HEK293T (cell line): ENCODE measurements at regions not wholly inside any gene's neighbourhood (a gene's known extent, or its start where the extent isn't known, plus 50 kb on each side); places are given as distances from the start of the nearest gene placed in this dataset.

Source experiments
- CTCF ChIA-PET: fragments of 350-600 bp; formaldehyde crosslinking; extraction: SDS; loops from one replicate; lab custom pipeline; 2021; ENCODE audit warnings: antibody characterized with exemption, inconsistent platforms; lab: Yijun Ruan, JAX
- POLR2A ChIA-PET: fragments of 350-600 bp; formaldehyde crosslinking; extraction: SDS; loops from one replicate; lab custom pipeline; 2020; ENCODE audit warnings: antibody characterized with exemption, inconsistent platforms; lab: Yijun Ruan, JAX
- DNase-seq: peaks from one replicate; pipeline ENCODE4 v3.0.0; 2012; ENCODE audit warnings: mixed read lengths; ENCODE audit errors: extremely low spot score
- ARNT ChIP-seq: fragments of 450-650 bp; IDR thresholded peaks from 2 replicates; pipeline ENCODE4 v1.6.1; 2017; ENCODE audit warnings: mild to moderate bottlenecking
- BHLHE40 ChIP-seq: fragments of 450-650 bp; IDR thresholded peaks from 2 replicates; pipeline ENCODE4 v1.6.1; 2016; ENCODE audit warnings: mild to moderate bottlenecking, moderate library complexity, borderline replicate concordance
- CTBP1 ChIP-seq: fragments of 450-650 bp; IDR thresholded peaks from 2 replicates; pipeline ENCODE4 v1.6.1; 2016; ENCODE audit warnings: borderline replicate concordance
- ELF4 ChIP-seq: fragments of 450-650 bp; IDR thresholded peaks from 2 replicates; pipeline ENCODE4 v1.6.1; 2017; ENCODE audit warnings: antibody characterized with exemption
- FOXA1 ChIP-seq: fragments of 450-650 bp; IDR thresholded peaks from 2 replicates; pipeline ENCODE4 v1.6.1; 2016; ENCODE audit warnings: mild to moderate bottlenecking
- FOXK2 ChIP-seq: fragments of 450-650 bp; IDR thresholded peaks from 2 replicates; pipeline ENCODE4 v1.6.1; 2016; ENCODE audit warnings: mild to moderate bottlenecking
- FOXM1 ChIP-seq: fragments of 450-650 bp; IDR thresholded peaks from 2 replicates; pipeline ENCODE4 v1.6.1; 2017; ENCODE audit warnings: mild to moderate bottlenecking, borderline replicate concordance
- HDGF ChIP-seq: fragments of 450-650 bp; IDR thresholded peaks from 2 replicates; pipeline ENCODE4 v1.6.1; 2017; ENCODE audit warnings: antibody characterized with exemption, borderline replicate concordance
- L3MBTL2 ChIP-seq: fragments of 450-650 bp; conservative IDR thresholded peaks from 2 replicates; pipeline ENCODE4 v1.6.1; 2016; ENCODE audit warnings: mild to moderate bottlenecking
- LEF1 ChIP-seq: fragments of 450-650 bp; IDR thresholded peaks from 2 replicates; pipeline ENCODE4 v1.6.1; 2017; ENCODE audit warnings: mild to moderate bottlenecking, borderline replicate concordance
- NFRKB ChIP-seq: fragments of 450-650 bp; IDR thresholded peaks from 2 replicates; pipeline ENCODE4 v1.6.1; 2016; ENCODE audit warnings: mild to moderate bottlenecking, moderate library complexity
- SP1 ChIP-seq: fragments of 450-650 bp; IDR thresholded peaks from 2 replicates; pipeline ENCODE4 v1.6.1; 2017
- SUZ12 ChIP-seq: fragments of 450-650 bp; IDR thresholded peaks from 2 replicates; pipeline ENCODE4 v1.6.1; 2016; ENCODE audit warnings: mild to moderate bottlenecking
- TARDBP ChIP-seq: fragments of 450-650 bp; IDR thresholded peaks from 2 replicates; pipeline ENCODE4 v1.6.1; 2016
- ZNF384 ChIP-seq: fragments of 450-650 bp; IDR thresholded peaks from 2 replicates; pipeline ENCODE4 v1.6.1; 2016
- TF ChIP-seq, protein P1 (sequence below): fragments of 450-650 bp; IDR thresholded peaks from 2 replicates; pipeline ENCODE4 v1.6.1; 2016

DNA sequence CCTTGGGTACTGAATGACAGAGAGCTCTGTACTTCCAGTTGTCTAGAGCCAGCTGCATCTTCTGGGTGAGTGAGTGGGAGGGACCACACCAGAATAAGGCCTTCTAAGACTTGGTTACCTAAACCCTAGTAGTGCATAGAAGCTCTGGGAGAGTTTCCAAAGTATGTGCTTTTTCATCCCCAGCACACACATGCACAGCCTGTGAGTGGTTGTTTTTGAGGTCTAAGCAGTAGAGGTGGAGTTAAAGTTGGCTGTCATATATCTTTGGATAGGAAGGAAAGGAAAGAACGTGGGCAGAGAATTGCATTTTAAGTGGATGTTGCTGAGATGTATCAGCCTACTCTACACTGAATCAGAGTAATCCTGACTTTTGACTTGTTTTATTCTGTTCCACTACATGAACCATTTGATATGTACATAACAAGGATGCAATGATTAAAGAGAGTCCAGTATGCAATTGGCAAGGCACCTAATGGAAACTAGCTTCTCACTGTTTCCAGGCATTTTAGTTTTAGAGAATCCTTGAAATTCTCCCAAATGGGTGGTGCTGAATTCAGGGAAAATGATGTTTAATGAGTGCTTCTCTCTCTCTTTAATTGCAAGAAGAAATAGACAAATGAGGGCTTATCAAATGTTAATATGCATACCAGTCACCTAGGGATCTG is 51.8 kb upstream of the PRICKLE1 start:
- CTCF ChIA-PET: no interaction called here
- POLR2A ChIA-PET: no interaction called here
- no peak for DNase-seq
- TF ChIP-seq HDGF (no peak), ELF4 (no peak), FOXK2 (no peak), CTBP1 (no peak), ARNT (no peak), TARDBP (no peak), BHLHE40 (no peak), SUZ12 (no peak), FOXA1 (no peak), ZNF384 (no peak), FOXM1 (no peak), LEF1 (no peak), L3MBTL2 (no peak), SP1 (no peak), NFRKB (no peak)
- TF ChIP-seq, protein P1, sequence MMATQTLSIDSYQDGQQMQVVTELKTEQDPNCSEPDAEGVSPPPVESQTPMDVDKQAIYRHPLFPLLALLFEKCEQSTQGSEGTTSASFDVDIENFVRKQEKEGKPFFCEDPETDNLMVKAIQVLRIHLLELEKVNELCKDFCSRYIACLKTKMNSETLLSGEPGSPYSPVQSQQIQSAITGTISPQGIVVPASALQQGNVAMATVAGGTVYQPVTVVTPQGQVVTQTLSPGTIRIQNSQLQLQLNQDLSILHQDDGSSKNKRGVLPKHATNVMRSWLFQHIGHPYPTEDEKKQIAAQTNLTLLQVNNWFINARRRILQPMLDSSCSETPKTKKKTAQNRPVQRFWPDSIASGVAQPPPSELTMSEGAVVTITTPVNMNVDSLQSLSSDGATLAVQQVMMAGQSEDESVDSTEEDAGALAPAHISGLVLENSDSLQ: no peak

DNA sequence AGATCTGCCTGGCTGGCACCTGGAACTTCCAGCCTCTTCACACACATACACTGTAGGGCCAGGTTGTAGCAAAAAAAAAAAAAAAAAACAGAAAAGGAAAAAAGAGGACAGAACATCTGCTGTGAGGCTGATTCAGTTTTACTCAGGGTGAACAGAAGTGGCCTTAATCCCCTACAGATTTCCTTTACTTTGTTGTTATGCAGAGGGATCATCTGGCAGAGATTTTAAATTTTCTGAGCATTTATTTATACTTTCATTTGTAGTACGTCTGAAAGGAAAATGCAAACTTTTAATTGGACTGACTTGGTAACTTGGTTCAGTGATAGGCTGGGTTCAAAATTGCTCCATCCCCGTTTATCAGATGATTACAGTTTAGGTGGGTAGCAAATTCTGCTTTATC is 50.8 kb upstream of the PRICKLE1 start:
- DNase-seq: no peak
- TF ChIP-seq LEF1 (no peak), NFRKB (no peak), ARNT (no peak), SUZ12 (no peak), HDGF (no peak), FOXM1 (no peak), BHLHE40 (no peak), L3MBTL2 (no peak), ZNF384 (no peak), FOXK2 (no peak), TARDBP (no peak)
- CTCF ChIA-PET: no interaction called here
- POLR2A ChIA-PET: no interaction called here

DNA sequence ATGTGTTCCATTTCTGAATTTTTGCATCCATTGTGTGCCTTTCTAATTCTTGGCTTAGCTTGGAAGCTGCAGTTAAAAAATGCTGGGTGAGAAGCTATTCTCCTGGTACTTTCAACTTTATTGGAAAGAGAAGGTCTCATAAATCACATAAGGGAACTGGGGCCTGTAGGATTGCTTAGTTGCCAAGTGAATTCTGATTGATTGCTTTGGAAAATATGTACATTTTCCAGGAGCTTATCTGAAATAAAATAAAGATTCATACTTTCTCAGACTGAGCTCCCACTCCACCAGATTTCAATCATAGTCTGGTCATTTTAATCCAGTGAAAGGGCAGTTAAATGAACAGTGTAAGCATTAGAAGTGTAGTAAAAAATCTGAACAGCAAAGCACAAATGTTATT is 50.0 kb upstream of the PRICKLE1 start:
- no peak for DNase-seq
- POLR2A ChIA-PET: interaction anchor here (0.6 to 1.1 kb wide), 3 partner anchors 9 to 55 kb away, joined by 3 read pairs; no protein-coding TSS in a partner anchor
- CTCF ChIA-PET: no interaction called here
- TF ChIP-seq ARNT: no peak
- no peak for TF ChIP-seq SUZ12
- no peak for TF ChIP-seq FOXM1
- no peak for TF ChIP-seq ZNF384
- no peak for TF ChIP-seq HDGF
- no peak for TF ChIP-seq FOXA1
- no peak for TF ChIP-seq LEF1
- no peak for TF ChIP-seq FOXK2
- TF ChIP-seq, protein P1: no peak
- TF ChIP-seq TARDBP: no peak
- no peak for TF ChIP-seq CTBP1
- no peak for TF ChIP-seq ELF4
- TF ChIP-seq NFRKB: no peak
- no peak for TF ChIP-seq BHLHE40
- no peak for TF ChIP-seq L3MBTL2
